T-helper 17 cell (primary cell): ENCODE measurements at regions not wholly inside any gene's neighbourhood (a gene's known extent, or its start where the extent isn't known, plus 50 kb on each side); places are given as distances from the start of the nearest gene placed in this dataset.

ENCODE experiments used
- ATAC-seq: fragments of 150-1000 bp; cut with Tn5 transposase; 2 replicates; pipeline ENCODE4 v1.10.0; 2021; ENCODE audit warnings: mild to moderate bottlenecking, moderate library complexity
- DNase-seq, 3 donors: peaks; one replicate each; pipeline versions ENCODE4 v3.0.0 to v3.0.0-alpha.2; 2020 to 2021
- H3K9me3 ChIP-seq: one replicate; pipeline ENCODE4 v1.7.0; 2013; ENCODE audit warnings: low read length, mild to moderate bottlenecking; ENCODE audit not compliant: control insufficient read depth, poor library complexity, severe bottlenecking
- H3K27ac Mint-ChIP-seq: one replicate; pipeline ENCODE4 v1.8.0; 2022; ENCODE audit warnings: mild to moderate bottlenecking, moderate library complexity, mixed read lengths
- H3K27me3 Mint-ChIP-seq: one replicate; pipeline ENCODE4 v1.8.0; 2022; ENCODE audit warnings: mixed read lengths
- H3K36me3 Mint-ChIP-seq: one replicate; pipeline ENCODE4 v1.8.0; 2022; ENCODE audit warnings: low read depth, mixed read lengths
- H3K4me1 Mint-ChIP-seq: one replicate; pipeline ENCODE4 v1.8.0; 2022; ENCODE audit warnings: mild to moderate bottlenecking, mixed read lengths
- H3K4me3 Mint-ChIP-seq: one replicate; pipeline ENCODE4 v1.8.0; 2022; ENCODE audit warnings: mild to moderate bottlenecking, moderate library complexity, mixed read lengths

DNA sequence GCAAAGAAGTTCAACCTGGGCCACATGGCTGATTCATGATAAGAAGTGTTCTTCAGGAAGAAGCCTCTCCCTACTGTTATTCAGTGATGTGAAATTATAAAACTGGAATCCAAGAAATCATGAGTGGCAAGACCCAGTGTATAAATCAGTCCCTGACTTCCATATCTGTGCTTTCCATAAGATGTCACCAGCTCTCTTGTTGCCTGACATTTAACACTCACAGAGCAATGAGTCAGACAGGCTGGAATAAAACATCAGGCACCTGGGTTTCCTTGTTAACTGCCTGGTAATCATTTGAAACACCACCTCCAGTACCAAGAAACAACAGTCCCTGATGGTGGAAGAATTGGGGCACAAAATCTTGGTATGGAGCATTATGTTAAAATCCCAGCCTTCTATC, 76.1 kb downstream of the SCG2 start:
- no peaks in the 10 kb centered on the region for H3K4me1 Mint-ChIP-seq
- ATAC-seq = no peak
- H3K27ac Mint-ChIP-seq = no peak overlapping the region
- no peak overlapping the region for H3K4me3 Mint-ChIP-seq
- no peaks in the 10 kb centered on the region for H3K27me3 Mint-ChIP-seq
- no peak for DNase-seq
- no peaks in the 10 kb centered on the region for H3K36me3 Mint-ChIP-seq
- H3K9me3 ChIP-seq = no peaks in the 10 kb centered on the region

DNA sequence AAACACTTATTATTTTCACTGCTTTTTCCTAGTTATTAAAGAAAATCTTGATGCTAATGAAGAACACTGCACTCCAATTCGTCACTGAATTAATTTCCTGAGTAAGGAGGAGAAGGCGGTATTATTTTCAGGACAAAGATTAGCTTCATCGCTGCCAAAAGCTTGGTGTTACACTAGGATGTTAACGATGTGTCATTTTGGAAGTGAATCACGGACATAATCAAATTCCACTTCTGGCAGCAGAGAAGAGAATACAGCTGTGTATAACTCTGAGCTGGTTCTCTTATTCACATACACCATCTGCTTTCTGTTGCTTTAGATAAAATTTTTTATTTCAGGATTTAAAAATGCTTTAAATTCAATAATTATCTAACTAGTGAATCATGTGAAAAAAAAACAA, 74.1 kb downstream of the SCG2 start:
- DNase-seq (no peak), ATAC-seq (no peak)
- no peaks in the 10 kb centered on the region for H3K9me3 ChIP-seq
- Mint-ChIP-seq H3K27ac (no peak overlapping the region), H3K27me3 (no peaks in the 10 kb centered on the region), H3K4me3 (no peak overlapping the region), H3K4me1 (no peaks in the 10 kb centered on the region), H3K36me3 (no peaks in the 10 kb centered on the region)

DNA sequence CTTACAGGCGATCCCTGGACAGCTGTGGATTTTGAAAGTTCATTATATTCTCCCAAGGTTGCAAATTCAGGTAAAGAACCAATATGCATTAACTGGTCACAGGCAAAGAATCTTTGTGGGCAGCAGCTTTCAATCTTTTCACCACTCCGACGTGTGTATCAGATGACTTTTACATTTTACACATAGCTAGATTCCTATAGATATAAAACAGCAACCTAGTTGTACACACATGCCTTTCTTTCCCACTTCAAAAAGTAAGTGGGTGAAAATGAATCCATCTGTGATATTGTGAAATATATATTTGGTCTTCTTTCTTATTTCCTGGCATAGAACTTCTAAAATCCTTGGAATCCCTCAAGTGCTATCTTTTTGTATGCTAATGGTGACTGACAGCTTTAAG, 72.5 kb downstream of the SCG2 start:
- DNase-seq (no peak), ATAC-seq (no peak)
- Mint-ChIP-seq H3K4me3 (no peak overlapping the region), H3K36me3 (no peaks in the 10 kb centered on the region), H3K27me3 (no peaks in the 10 kb centered on the region), H3K4me1 (no peaks in the 10 kb centered on the region), H3K27ac (no peak overlapping the region)
- H3K9me3 ChIP-seq = no peaks in the 10 kb centered on the region

DNA sequence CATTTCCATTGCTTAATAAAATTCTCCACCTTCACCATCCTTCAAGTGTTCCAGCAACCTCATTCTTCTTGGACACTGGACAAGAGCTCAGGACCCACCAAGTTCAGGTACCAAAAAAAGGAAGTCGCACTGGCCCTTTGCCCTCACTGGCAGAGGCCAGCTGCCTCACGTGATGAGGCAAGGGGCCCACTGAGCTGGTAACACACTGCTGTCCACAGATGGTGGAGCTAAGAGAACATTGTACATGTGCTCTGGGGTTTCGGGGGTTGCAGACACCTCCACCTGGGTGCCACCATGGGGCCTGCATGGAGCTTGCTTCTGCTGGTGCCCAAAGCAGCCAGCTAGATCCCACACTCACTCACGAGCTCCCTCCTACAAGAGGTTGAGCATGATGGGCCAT, 71.3 kb downstream of the SCG2 start:
- DNase-seq (no peak), ATAC-seq (no peak)
- no peaks in the 10 kb centered on the region for H3K36me3 Mint-ChIP-seq
- H3K4me1 Mint-ChIP-seq = no peaks in the 10 kb centered on the region
- no peak overlapping the region for H3K4me3 Mint-ChIP-seq
- no peaks in the 10 kb centered on the region for H3K27me3 Mint-ChIP-seq
- no peaks in the 10 kb centered on the region for H3K9me3 ChIP-seq
- H3K27ac Mint-ChIP-seq = no peak overlapping the region

DNA sequence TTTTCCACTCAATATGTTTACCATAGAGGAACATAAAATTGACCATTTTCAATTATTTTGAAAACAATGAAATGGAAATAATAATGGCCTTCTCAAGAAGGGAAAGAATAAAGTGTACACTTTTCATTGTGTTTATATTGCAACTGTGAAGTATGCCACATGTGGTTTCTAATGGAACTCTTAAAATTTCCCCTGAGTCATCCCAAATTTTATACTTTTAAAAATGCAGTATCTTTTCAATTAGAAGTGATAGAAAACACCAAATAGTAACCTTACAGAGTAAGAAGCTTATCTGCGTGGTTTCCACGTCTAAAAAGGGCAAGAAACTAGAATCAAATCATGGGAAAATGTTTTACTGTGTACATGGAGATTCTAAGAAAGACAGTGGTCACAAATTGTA, 70.0 kb downstream of the SCG2 start:
- no peaks in the 10 kb centered on the region for H3K27me3 Mint-ChIP-seq
- ATAC-seq = no peak
- H3K36me3 Mint-ChIP-seq = no peaks in the 10 kb centered on the region
- no peak overlapping the region for H3K27ac Mint-ChIP-seq
- DNase-seq = no peak
- no peaks in the 10 kb centered on the region for H3K4me1 Mint-ChIP-seq
- H3K9me3 ChIP-seq = no peaks in the 10 kb centered on the region
- no peak overlapping the region for H3K4me3 Mint-ChIP-seq

DNA sequence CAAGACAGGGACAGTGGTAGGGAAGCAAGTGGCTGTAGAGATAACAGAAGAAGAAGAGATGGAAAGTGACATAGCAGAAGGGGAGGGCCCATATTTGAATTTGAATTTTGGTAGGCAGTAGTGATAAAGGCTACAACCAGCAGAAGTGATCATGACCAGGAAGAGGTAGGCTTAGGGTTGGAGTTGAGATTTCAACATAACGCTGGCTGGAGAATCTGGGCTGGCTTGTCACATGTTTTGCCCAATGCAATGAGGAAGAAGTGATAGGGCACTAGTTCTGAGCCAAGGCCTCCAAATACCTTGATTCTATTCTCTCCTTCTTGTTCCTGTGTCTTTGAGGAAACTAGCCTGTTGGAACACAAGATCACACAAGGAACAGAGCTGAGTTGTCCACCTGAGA, 69.4 kb downstream of the SCG2 start:
- H3K36me3 Mint-ChIP-seq = no peaks in the 10 kb centered on the region
- no peaks in the 10 kb centered on the region for H3K27me3 Mint-ChIP-seq
- no peak overlapping the region for H3K27ac Mint-ChIP-seq
- H3K9me3 ChIP-seq = no peaks in the 10 kb centered on the region
- H3K4me1 Mint-ChIP-seq = no peaks in the 10 kb centered on the region
- DNase-seq = no peak
- ATAC-seq = no peak
- no peak overlapping the region for H3K4me3 Mint-ChIP-seq

DNA sequence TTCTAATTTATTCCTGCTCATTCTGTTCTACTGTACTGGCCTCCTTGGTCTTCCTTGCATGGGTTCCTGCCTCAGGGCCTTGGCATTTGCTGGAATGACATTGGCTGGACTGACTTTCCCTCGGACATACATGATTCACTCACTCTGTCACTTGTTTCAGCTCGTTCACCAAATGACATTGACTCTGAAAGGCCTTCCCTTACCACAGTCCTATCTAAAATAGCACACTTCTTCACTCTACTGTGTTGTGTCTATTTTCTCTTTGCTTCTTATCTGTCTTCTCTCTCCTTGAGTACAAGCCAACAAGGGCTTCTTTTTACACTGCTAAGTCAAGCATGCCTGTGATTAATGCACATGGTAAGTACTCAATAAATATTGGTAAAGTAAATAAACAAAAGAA, 65.6 kb downstream of the SCG2 start:
- Mint-ChIP-seq H3K27ac (no peak overlapping the region), H3K4me3 (no peak overlapping the region), H3K27me3 (peaks cover 7% of the 10 kb centered on the region), H3K36me3 (no peaks in the 10 kb centered on the region), H3K4me1 (no peaks in the 10 kb centered on the region)
- DNase-seq (no peak), ATAC-seq (no peak)
- no peaks in the 10 kb centered on the region for H3K9me3 ChIP-seq

DNA sequence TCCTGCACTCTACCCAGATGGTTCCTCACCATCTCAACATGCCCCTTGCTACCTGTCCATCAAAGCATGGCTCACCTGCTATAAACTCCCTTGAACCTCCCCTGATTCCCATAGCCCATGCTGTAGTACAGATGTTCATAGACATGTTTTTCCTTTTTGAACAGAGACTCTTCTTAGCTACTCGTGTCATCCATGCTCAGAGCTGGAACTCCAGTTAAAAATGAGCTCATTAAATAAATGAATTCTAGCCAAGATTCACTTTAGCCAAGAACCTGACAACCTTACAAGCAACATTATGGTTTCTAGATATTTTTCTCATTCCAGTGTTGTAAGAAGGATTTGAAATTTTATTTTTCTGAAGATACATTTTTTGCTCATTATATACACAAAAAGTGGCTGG, 65.0 kb downstream of the SCG2 start:
- Mint-ChIP-seq H3K27ac (no peak overlapping the region), H3K4me1 (no peaks in the 10 kb centered on the region), H3K4me3 (no peak overlapping the region), H3K36me3 (no peaks in the 10 kb centered on the region), H3K27me3 (peaks cover 7% of the 10 kb centered on the region)
- ATAC-seq (no peak), DNase-seq (no peak)
- H3K9me3 ChIP-seq = no peaks in the 10 kb centered on the region

DNA sequence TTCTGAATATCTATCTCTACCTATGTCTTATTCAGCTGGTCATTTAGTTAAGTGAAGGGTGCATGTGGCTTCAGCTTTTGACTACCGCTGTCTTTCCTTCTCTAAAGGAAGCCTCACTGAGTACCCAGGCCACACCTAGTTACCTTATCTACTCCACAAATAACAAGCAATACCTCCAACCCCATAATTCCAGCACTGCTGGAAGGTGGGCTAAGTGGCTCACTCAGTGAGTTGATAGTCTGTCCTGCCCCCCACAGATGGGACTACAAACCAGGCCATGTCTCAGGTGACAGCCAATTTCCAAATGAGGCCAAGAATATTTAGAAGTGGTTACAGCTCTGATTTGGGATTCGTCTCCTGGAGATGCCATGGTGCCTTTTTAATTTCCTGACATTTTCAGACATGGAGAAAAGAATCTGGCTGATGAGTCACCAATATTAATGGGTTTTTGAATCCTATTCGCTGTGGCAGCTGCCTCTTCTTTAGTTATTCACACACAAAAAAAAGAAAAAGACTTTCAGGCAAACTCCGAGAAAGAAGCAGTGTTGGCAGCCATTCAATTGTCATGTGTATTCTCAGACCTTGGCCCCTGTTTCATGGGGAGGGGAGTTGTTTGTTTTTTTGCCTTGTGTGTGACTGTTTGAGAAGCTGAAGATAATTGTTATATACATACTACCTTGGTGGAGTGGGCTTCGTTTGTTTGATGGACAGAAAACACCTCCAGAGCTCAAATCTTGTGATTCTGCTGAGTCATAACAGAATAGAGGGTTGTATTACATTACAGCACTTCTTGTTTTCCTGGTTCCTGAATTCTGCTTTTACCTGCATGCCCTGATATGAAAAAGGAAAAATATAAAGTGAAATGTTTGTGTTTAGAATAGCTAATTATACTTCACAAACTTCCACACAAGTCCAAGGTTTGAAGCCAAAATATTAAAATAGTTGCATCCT, 64.2 kb downstream of the SCG2 start:
- Mint-ChIP-seq H3K36me3 (no peaks in the 10 kb centered on the region), H3K4me1 (no peaks in the 10 kb centered on the region), H3K4me3 (no peak overlapping the region), H3K27me3 (peaks cover 7% of the 10 kb centered on the region), H3K27ac (no peak overlapping the region)
- ATAC-seq (no peak), DNase-seq (no peak)
- H3K9me3 ChIP-seq = no peaks in the 10 kb centered on the region

DNA sequence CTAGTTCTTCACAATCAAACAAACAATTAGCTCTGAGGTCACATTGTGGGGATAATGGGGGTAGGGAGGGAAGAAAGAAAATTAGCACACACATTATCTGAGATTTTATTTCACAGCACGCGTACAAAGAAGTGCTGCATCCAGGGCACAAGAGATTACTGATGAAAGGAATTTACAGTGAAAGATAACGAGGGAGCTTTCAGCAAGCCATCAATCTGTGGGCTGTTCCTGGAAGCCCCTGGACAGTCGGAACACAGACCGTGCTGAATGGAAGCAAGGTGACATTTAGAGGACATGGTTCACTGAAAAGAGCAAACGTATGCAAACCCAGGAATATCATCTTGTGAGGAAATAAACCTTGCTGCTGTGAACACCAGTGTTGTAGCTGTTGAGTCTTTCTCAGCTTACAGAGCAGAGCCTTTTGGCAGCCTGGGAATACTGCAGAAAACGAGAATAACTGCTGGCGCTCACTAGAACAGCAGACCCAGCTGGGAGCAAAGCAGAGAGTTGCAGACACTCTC, 63.2 kb downstream of the SCG2 start:
- H3K27me3 Mint-ChIP-seq = peaks cover 7% of the 10 kb centered on the region
- ATAC-seq (no peak), DNase-seq (no peak)
- no peak overlapping the region for H3K27ac Mint-ChIP-seq
- no peaks in the 10 kb centered on the region for H3K9me3 ChIP-seq
- H3K4me1 Mint-ChIP-seq = no peaks in the 10 kb centered on the region
- no peak overlapping the region for H3K4me3 Mint-ChIP-seq
- H3K36me3 Mint-ChIP-seq = no peaks in the 10 kb centered on the region

DNA sequence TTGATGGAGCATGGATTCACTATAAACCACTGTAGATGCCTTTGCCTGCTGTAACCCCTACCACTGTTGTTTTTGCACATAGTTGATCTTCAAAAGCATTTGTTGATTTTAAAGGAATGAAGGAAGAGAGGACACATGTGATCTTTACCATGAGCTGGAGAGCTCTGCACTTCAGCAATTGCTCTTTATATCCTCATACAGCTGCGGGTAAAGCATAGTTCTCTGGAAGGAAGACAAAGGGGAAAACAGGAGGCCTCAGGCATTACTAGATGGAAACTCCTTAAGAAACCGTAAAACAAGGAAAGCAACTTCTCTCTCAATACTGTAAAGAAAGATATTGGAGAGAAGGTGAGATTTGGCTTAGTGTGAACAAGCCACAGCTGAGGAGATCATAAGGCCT, 60.6 kb downstream of the SCG2 start:
- DNase-seq = no peak
- H3K36me3 Mint-ChIP-seq = no peaks in the 10 kb centered on the region
- no peaks in the 10 kb centered on the region for H3K9me3 ChIP-seq
- no peak overlapping the region for H3K4me3 Mint-ChIP-seq
- no peak overlapping the region for H3K27ac Mint-ChIP-seq
- no peak for ATAC-seq
- peaks cover 7% of the 10 kb centered on the region for H3K27me3 Mint-ChIP-seq
- no peaks in the 10 kb centered on the region for H3K4me1 Mint-ChIP-seq

DNA sequence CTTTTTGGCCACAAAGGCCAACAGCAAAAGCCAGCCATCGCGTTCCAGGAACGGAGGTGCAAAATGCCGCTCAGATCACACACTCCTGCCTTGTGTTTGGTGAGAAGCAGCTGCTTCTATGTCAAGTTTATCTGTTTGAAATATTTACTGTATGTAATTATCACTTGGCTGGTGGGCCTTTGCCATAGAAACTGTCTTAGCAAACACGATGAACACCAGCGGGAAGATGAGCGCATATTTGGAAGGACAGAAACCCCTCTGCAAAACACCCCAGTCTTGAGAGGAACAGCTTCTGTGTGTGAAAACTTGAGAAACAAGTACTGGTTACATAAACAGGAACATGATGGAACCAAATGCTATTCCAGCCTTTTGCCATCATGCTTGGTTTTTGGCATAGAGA, 59.7 kb downstream of the SCG2 start:
- no peak overlapping the region for H3K4me3 Mint-ChIP-seq
- no peak overlapping the region for H3K27ac Mint-ChIP-seq
- H3K27me3 Mint-ChIP-seq = peaks cover 7% of the 10 kb centered on the region
- ATAC-seq = no peak
- H3K36me3 Mint-ChIP-seq = no peaks in the 10 kb centered on the region
- no peaks in the 10 kb centered on the region for H3K9me3 ChIP-seq
- DNase-seq = no peak
- H3K4me1 Mint-ChIP-seq = no peaks in the 10 kb centered on the region

DNA sequence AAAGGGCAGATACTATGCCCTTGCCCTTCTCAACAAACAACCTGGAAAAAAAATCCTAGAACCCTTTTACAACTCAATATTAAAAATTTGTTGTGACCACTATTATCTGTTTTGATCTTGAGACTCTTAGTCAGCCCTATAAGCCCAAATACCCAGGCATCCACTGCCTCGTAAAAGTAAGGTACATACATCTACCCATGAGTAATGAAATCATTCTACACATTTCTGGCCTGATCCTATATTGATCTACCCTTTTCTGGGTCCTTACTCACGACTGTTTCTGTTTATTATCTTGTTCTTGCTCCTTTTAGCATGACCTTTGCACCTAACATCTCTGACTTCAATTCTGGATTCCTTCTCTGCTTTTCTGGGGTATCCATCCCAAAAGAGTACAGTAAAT, 56.8 kb downstream of the SCG2 start:
- DNase-seq = no peak
- Mint-ChIP-seq H3K27me3 (no peaks in the 10 kb centered on the region), H3K27ac (no peak overlapping the region), H3K4me3 (no peak overlapping the region), H3K36me3 (no peaks in the 10 kb centered on the region), H3K4me1 (no peaks in the 10 kb centered on the region)
- no peaks in the 10 kb centered on the region for H3K9me3 ChIP-seq
- ATAC-seq = no peak

DNA sequence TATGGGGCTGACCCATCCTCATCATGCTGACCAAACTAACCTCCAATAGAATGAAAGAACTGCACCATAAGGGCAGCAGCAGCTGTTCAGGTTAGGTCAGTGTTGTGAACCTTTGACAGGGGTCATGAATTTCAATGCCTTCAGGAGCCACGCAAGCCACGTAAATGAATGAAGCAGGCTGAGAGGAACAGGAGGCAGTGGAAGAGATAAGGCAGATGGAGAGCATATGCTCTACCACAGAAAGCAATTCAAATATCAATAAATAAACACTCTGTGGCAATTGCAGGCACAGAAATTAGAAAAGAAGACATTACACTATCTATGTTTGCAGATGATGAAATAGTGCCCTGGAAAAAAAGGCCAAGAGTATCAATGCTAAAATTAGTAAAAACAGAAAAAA, 56.3 kb downstream of the SCG2 start:
- no peak for ATAC-seq
- DNase-seq = no peak
- no peaks in the 10 kb centered on the region for H3K27me3 Mint-ChIP-seq
- H3K4me1 Mint-ChIP-seq = no peaks in the 10 kb centered on the region
- no peak overlapping the region for H3K27ac Mint-ChIP-seq
- no peak overlapping the region for H3K4me3 Mint-ChIP-seq
- H3K9me3 ChIP-seq = no peaks in the 10 kb centered on the region
- H3K36me3 Mint-ChIP-seq = no peaks in the 10 kb centered on the region
